ENCODE measurements at regions not wholly inside any gene's neighbourhood (a gene's known extent, or its start where the extent isn't known, plus 50 kb on each side); places are given as distances from the start of the nearest gene placed in this dataset.

DNA sequence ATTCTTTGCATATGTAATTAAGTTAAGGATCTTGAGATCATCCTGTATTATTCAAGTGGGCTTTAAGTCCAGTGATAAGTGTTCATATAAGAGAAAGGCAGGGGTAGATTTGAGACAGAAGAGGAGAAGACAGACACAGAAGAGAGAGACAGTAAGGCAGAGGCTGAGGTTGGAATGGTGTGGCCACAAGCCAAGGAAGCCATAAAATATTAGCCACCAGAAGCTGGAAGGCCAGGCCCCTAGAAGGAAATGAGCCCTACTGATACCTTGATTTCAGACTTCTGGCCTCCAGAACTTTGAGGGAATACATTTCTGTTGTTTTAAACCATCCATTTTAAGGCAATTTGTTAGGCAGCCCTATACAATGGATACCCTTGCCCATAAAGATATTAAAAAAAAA is 66.9 kb upstream of the DLX2 start:
- TF ChIP-seq, protein P1, sequence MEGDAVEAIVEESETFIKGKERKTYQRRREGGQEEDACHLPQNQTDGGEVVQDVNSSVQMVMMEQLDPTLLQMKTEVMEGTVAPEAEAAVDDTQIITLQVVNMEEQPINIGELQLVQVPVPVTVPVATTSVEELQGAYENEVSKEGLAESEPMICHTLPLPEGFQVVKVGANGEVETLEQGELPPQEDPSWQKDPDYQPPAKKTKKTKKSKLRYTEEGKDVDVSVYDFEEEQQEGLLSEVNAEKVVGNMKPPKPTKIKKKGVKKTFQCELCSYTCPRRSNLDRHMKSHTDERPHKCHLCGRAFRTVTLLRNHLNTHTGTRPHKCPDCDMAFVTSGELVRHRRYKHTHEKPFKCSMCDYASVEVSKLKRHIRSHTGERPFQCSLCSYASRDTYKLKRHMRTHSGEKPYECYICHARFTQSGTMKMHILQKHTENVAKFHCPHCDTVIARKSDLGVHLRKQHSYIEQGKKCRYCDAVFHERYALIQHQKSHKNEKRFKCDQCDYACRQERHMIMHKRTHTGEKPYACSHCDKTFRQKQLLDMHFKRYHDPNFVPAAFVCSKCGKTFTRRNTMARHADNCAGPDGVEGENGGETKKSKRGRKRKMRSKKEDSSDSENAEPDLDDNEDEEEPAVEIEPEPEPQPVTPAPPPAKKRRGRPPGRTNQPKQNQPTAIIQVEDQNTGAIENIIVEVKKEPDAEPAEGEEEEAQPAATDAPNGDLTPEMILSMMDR (conservative IDR thresholded peaks at IDR 0.05; ENCODE audit: low read length): no peak
- peak; percentile 45 for DNase-seq (ENCODE audit: low read depth)

GRCh38 chr2:172172513-172173173 is 69.9 kb upstream of the DLX2 start:
- peak; percentile 54 for DNase-seq (ENCODE audit: low read depth)
- TF ChIP-seq, protein P1 (conservative IDR thresholded peaks at IDR 0.05; ENCODE audit: low read length): peak; percentile 60
- peak overlapping the region; percentile 71 for H3K4me3 ChIP-seq (ENCODE audit: low read length)

More for the DNA sequence above, 66.9 kb upstream of the DLX2 start:
- no peak overlapping the region for H3K4me3 ChIP-seq (ENCODE audit: low read length)

GRCh38 chr2:172173174-172173706 is 70.5 kb upstream of the DLX2 start:
- H3K4me3 ChIP-seq (ENCODE audit: low read length): no peak overlapping the region; the same call in 1 of the 2 replicates
- TF ChIP-seq, protein P1 (conservative IDR thresholded peaks at IDR 0.05; ENCODE audit: low read length): no peak
- no peak for DNase-seq (ENCODE audit: low read depth)

GRCh38 chr2:172177581-172177980 is 74.9 kb upstream of the DLX2 start:
- H3K4me3 ChIP-seq (ENCODE audit: low read length): no peak overlapping the region
- TF ChIP-seq, protein P1 (conservative IDR thresholded peaks at IDR 0.05; ENCODE audit: low read length): no peak
- DNase-seq (ENCODE audit: low read depth): no peak

GRCh38 chr2:172177996-172178395 is 75.3 kb upstream of the DLX2 start:
- no peak for DNase-seq (ENCODE audit: low read depth)
- H3K4me3 ChIP-seq (ENCODE audit: low read length): no peak overlapping the region
- TF ChIP-seq, protein P1 (conservative IDR thresholded peaks at IDR 0.05; ENCODE audit: low read length): no peak

- no peak overlapping the region for H3K4me3 ChIP-seq (ENCODE audit: low read length)
- peak; percentile 20 for DNase-seq (ENCODE audit: low read depth)
- TF ChIP-seq, protein P1 (conservative IDR thresholded peaks at IDR 0.05; ENCODE audit: low read length): no peak
Measured at GRCh38 chr2:172179045-172179701, 76.5 kb upstream of the DLX2 start.

GRCh38 chr2:172181840-172182239 is 79.1 kb upstream of the DLX2 start:
- TF ChIP-seq, protein P1 (conservative IDR thresholded peaks at IDR 0.05; ENCODE audit: low read length): no peak
- H3K4me3 ChIP-seq (ENCODE audit: low read length): no peak overlapping the region
- DNase-seq (ENCODE audit: low read depth): no peak
